HepG2 (cell line): ENCODE measurements at regions not wholly inside any gene's neighbourhood (a gene's known extent, or its start where the extent isn't known, plus 50 kb on each side); places are given as distances from the start of the nearest gene placed in this dataset.
"Not testable (repeated sequence)": the region's sequence is repeated elsewhere in the genome, so short reads cannot be mapped to it uniquely, and the experiment has no call there.

ENCODE experiments used
- ATAC-seq: fragments of 200-7000 bp; cut with Tn5 transposase; 3 replicates; pipeline ENCODE4 v1.9.1; 2020; ENCODE audit warnings: mild to moderate bottlenecking, moderate library complexity
- BruUV-seq: library from RNA; stranded (reverse); fragments of 400-500 nt; replicated peaks from 2 replicates; lab custom pipeline; 2021; lab: Mats Ljungman, UMichigan
- CTCF ChIA-PET: fragments of 300-600 bp; formaldehyde crosslinking; extraction: SDS; loops from one replicate; lab custom pipeline; 2021; ENCODE audit warnings: low total read pairs, inconsistent platforms, low intra/inter-chr PET ratio; lab: Yijun Ruan, JAX
- POLR2A ChIA-PET: fragments of 350-600 bp; sonication (Branson Sonifier 250); formaldehyde crosslinking; loops from one replicate; lab custom pipeline; 2020; ENCODE audit warnings: antibody characterized with exemption, inconsistent platforms; lab: Yijun Ruan, JAX
- DNase-seq: peaks from one replicate; pipeline ENCODE4 v3.0.0-alpha.2; 2015; ENCODE audit warnings: low spot score
- FAIRE-seq: peaks from 3 replicates; lab custom pipeline; 2011; peaks lifted over from hg19 to GRCh38; lab: Jason Lieb, UNC
- H2AFZ ChIP-seq: one replicate; pipeline ENCODE4 v1.6.1; 2011; ENCODE audit warnings: low read length, inconsistent platforms
- H3K27ac ChIP-seq: fragments of 300-600 bp; 3 replicates; pipeline ENCODE4 v1.8.0; 2011; ENCODE audit warnings: mixed run types, mild to moderate bottlenecking, mixed read lengths, low read length, inconsistent platforms; ENCODE audit not compliant: insufficient read depth; ENCODE audit errors: extremely low read length
- H3K27me3 ChIP-seq, 2 experiments: fragments of 200-600 bp in 1 of 2; 2 replicates in 1 of 2; 3 replicates in 1 of 2; pipeline versions ENCODE4 v1.6.0 to v1.8.0; 2011; ENCODE audit warnings: low read length in 2 of 2, mild to moderate bottlenecking in 2 of 2, moderate library complexity in 2 of 2, inconsistent platforms in 1 of 2; ENCODE audit not compliant: insufficient read depth in 2 of 2, control insufficient read depth in 1 of 2
- H3K36me3 ChIP-seq, 2 experiments: fragments of 200-600 bp in 1 of 2; replicated peaks in 1 of 2; 2 replicates in 1 of 2; 3 replicates in 1 of 2; pipeline versions ENCODE4 v1.5.1 to v1.8.0; 2011; ENCODE audit warnings: low read length in 2 of 2, inconsistent platforms in 1 of 2; ENCODE audit not compliant: insufficient read depth in 2 of 2, control insufficient read depth in 1 of 2
- H3K4me1 ChIP-seq: 2 replicates; pipeline ENCODE4 v1.5.1; 2012; ENCODE audit warnings: low read length, inconsistent platforms; ENCODE audit not compliant: insufficient read depth
- H3K4me2 ChIP-seq: 2 replicates; pipeline ENCODE4 v1.6.0; 2011; ENCODE audit warnings: low read depth, low read length, inconsistent platforms
- H3K4me3 ChIP-seq, 3 experiments: fragments of 200-600 bp in 1 of 3; sonication (generic), shearing (Covaris generic) in 1 of 3; replicated peaks in 1 of 3; 2 replicates each; pipeline ENCODE4 v1.5.1; 2011 to 2016; ENCODE audit warnings: low read length in 3 of 3, inconsistent platforms in 2 of 3, low read depth in 2 of 3, mild to moderate bottlenecking in 2 of 3, control low read depth in 1 of 3, mixed read lengths in 1 of 3; ENCODE audit not compliant: insufficient read depth in 1 of 3
- H3K79me2 ChIP-seq: one replicate; pipeline ENCODE4 v1.6.1; 2011; ENCODE audit warnings: low read length, inconsistent platforms; ENCODE audit not compliant: insufficient read depth
- H3K9ac ChIP-seq: 2 replicates; pipeline ENCODE4 v1.6.0; 2011; ENCODE audit warnings: mild to moderate bottlenecking, low read depth, low read length, inconsistent platforms; ENCODE audit not compliant: insufficient read depth
- H3K9me3 ChIP-seq: 2 replicates; pipeline ENCODE4 v1.5.1; 2012; ENCODE audit warnings: mild to moderate bottlenecking, low read length
- H4K20me1 ChIP-seq: 2 replicates; pipeline ENCODE4 v1.6.0; 2011; ENCODE audit warnings: inconsistent platforms, mild to moderate bottlenecking, low read length, moderate library complexity; ENCODE audit not compliant: insufficient read depth
- GABPB1 ChIP-seq: IDR thresholded peaks from 2 replicates; pipeline ENCODE4 v1.6.1; 2016; ENCODE audit warnings: mild to moderate bottlenecking, missing genetic modification reagents, moderate library complexity, missing compliant biosample characterization
- HNF4A ChIP-seq: sonication (generic); formaldehyde crosslinking; IDR thresholded peaks from 2 replicates; pipeline ENCODE4 v1.4.0; 2020; ENCODE audit warnings: missing genetic modification reagents
- ZMYM4 ChIP-seq: sonication (generic); formaldehyde crosslinking; IDR thresholded peaks from 2 replicates; pipeline ENCODE4 v1.8.1; 2023; ENCODE audit warnings: mild to moderate bottlenecking, missing genetic modification reagents
- WGBS: methylation state at CpG from one replicate; pipeline ENCODE4 v1.1.6; 2017; ENCODE audit warnings: low lambda C conversion rate; 5-methylcytosine and 5-hydroxymethylcytosine counted together
- in situ Hi-C: cut with HindIII; loops from 2 replicates; pipeline ENCODE4 v1.10.0; 2017; ENCODE audit warnings: low pct_unique_long_range_greater_than_20kb; ENCODE audit not compliant: extremely low pct_ligation_motif_present
- intact Hi-C: fragments of 100-400 bp; cut with micrococcal nuclease; formaldehyde crosslinking; loops from one replicate; pipeline ENCODE4 v1.10.0; 2022; ENCODE audit not compliant: unreplicated experiment

DNA sequence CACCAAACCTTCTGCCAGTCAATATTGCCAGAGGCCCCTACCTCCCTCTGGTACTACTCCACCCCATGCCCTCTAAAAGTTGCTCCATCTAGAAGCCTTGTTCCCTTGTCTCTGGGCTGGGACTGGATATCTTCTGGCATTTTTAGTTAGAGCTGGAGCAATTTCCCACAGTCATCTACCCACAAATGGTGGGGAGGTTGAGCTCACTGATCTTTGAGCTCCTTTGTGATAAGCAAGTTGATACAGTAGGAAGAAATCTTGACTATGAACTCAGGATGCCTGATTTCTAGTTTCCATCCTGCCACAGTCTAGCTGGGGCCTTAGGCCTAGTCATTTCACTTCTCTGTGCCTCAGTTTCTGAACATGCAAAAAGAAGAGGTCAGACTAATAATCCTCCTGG, 155.0 kb downstream of the MAIP1 start:
- Histone ChIP-seq H4K20me1 (no peaks in the 10 kb centered on the region), H3K36me3 (no peaks in the 10 kb centered on the region), H3K4me3 (no peak overlapping the region), H3K4me2 (no peak overlapping the region), H3K79me2 (no peaks in the 10 kb centered on the region), H2AFZ (no peak overlapping the region), H3K4me1 (peaks cover 10% of the 10 kb centered on the region), H3K9me3 (no peaks in the 10 kb centered on the region), H3K9ac (no peak overlapping the region), H3K27ac (no peak overlapping the region), H3K27me3 (no peaks in the 10 kb centered on the region; a peak in 2 of 5 replicates)
- no peak for FAIRE-seq
- intact Hi-C loops, result no loop called here
- CTCF ChIA-PET, result no interaction called here
- in situ Hi-C loops, result no loop called here
- TF ChIP-seq GABPB1 (CRISPR knock-in tag) (no peak), ZMYM4 (CRISPR knock-in tag) (peak; percentile 22; the same call in 1 of the 2 replicates), HNF4A (CRISPR knock-in tag) (peak; percentile 24; the same call in 1 of the 2 replicates)
- no TSS peak for BruUV-seq
- DNase-seq, result no peak
- peak; percentile 66 for ATAC-seq
- POLR2A ChIA-PET, result no interaction called here

DNA sequence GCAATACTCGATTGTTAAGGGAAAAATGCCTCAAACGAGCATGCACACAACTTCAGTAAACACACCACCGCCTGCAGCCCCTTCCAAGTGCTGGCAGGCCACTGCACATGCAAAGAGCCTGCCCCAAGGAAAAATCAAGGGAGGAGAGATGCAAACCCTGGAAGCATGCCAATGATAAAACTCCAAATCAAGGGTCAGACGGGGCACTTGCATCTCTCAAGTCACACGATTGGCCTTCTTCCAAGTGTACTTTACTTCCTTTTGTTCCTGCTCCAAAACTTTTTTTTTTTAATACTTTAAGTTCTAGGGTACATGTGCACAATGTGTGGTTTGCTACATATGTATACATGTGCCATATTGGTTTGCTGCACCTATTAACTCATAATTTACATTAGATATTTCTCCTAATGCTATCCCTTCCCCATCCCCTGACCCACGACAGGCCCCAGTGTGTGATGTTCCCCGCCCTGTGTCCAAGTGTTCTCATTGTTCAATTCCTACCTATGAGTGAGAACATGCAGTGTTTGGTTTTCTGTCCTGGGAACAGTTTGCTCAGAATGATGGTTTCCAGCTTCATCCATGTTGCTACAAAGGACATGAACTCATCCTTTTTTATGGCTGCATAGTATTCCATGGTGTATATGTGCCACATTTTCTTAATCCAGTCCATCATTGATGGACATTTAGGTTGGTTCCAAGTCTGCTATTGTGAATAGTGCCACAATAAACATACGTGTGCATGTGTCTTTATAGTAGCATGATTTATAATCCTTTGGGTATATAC, 157.8 kb downstream of the MAIP1 start:
- H3K36me3 ChIP-seq, H2AFZ ChIP-seq, CTCF ChIA-PET, H3K27me3 ChIP-seq, H3K4me3 ChIP-seq, in situ Hi-C loops, H3K9ac ChIP-seq, H3K9me3 ChIP-seq, ATAC-seq, H3K79me2 ChIP-seq, DNase-seq, H3K27ac ChIP-seq, POLR2A ChIA-PET, H4K20me1 ChIP-seq, intact Hi-C loops, H3K4me2 ChIP-seq, FAIRE-seq, BruUV-seq: not testable (repeated sequence)
- peaks cover 10% of the 10 kb centered on the region for H3K4me1 ChIP-seq
- 18% methylated on average over 8 of the region's 8 CpGs for WGBS
